SK-N-MC (cell line): ENCODE measurements at regions not wholly inside any gene's neighbourhood (a gene's known extent, or its start where the extent isn't known, plus 50 kb on each side); places are given as distances from the start of the nearest gene placed in this dataset.

Source experiments
- EZH2 ChIP-seq: fragments of 200-600 bp; sonication (generic); IDR thresholded peaks from one replicate; pipeline ENCODE4 v1.6.1; 2017; ENCODE audit warnings: antibody characterized with exemption
- FOXP2 ChIP-seq: optimal IDR thresholded peaks from 2 replicates; pipeline ENCODE3; 2011; ENCODE audit warnings: mild to moderate bottlenecking, moderate library complexity; ENCODE audit not compliant: insufficient read depth; ENCODE audit errors: extremely low read length, control extremely low read depth
- POLR2AphosphoS5 ChIP-seq: IDR thresholded peaks from 2 replicates; pipeline ENCODE4 v1.6.1; 2012; ENCODE audit warnings: mild to moderate bottlenecking, low read depth, low read length, borderline replicate concordance

DNA sequence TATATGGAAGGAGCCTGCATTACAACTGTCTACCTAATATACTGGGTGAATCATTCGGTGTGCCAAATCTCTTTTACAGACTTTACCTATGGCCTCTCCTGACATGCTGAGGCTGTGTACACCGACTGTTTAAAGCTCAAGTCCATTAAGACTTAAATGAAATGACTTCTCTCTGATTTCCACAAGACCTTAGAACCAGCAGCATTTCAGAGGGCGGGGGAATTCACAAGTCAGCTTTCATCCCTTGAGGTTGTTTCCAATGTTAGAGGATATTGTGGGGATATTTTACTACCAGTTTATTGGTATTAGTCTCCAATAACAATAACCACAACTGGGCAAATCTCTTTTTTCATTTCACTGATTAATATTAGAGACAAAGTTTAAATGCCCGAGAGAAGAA lies 87.1 kb upstream of the IKZF1 start:
- TF ChIP-seq EZH2: no peak
- no peak for TF ChIP-seq POLR2AphosphoS5
- TF ChIP-seq FOXP2: no peak
